ENCODE measurements at regions not wholly inside any gene's neighbourhood (a gene's known extent, or its start where the extent isn't known, plus 50 kb on each side); places are given as distances from the start of the nearest gene placed in this dataset.

GRCh38 chr10:6648894-6649720 is 69.0 kb upstream of the PRKCQ start:
- no peaks in the 10 kb centered on the region for H3K27me3 Mint-ChIP-seq (ENCODE audit: unreplicated experiment)
- H3K36me3 Mint-ChIP-seq (ENCODE audit: low read depth, unreplicated experiment): no peaks in the 10 kb centered on the region
- no peak for TF ChIP-seq CTCF (IDR thresholded peaks at IDR 0.05; ENCODE audit: unreplicated experiment)
- DNase-seq (ENCODE audit: low spot score): no peak
- H3K27ac Mint-ChIP-seq (ENCODE audit: unreplicated experiment): no peak overlapping the region
- H3K9me3 Mint-ChIP-seq (ENCODE audit: unreplicated experiment): no peaks in the 10 kb centered on the region
- no peak overlapping the region for H3K4me3 Mint-ChIP-seq (ENCODE audit: unreplicated experiment)
- no peaks in the 10 kb centered on the region for H3K4me1 Mint-ChIP-seq (ENCODE audit: unreplicated experiment)

- H3K4me1 Mint-ChIP-seq (ENCODE audit: unreplicated experiment): peaks cover 2% of the 10 kb centered on the region
- no peaks in the 10 kb centered on the region for H3K9me3 Mint-ChIP-seq (ENCODE audit: unreplicated experiment)
- no peaks in the 10 kb centered on the region for H3K36me3 Mint-ChIP-seq (ENCODE audit: low read depth, unreplicated experiment)
- no peak overlapping the region for H3K4me3 Mint-ChIP-seq (ENCODE audit: unreplicated experiment)
- H3K27me3 Mint-ChIP-seq (ENCODE audit: unreplicated experiment): no peaks in the 10 kb centered on the region
- no peak overlapping the region for H3K27ac Mint-ChIP-seq (ENCODE audit: unreplicated experiment)
- DNase-seq (ENCODE audit: low spot score): peak; percentile 71
- peak; percentile 91 for TF ChIP-seq CTCF (IDR thresholded peaks at IDR 0.05; ENCODE audit: unreplicated experiment)
These were observed 67.9 kb upstream of the PRKCQ start for GRCh38 chr10:6647811-6648526.

- TF ChIP-seq CTCF (IDR thresholded peaks at IDR 0.05; ENCODE audit: unreplicated experiment): no peak
- Mint-ChIP-seq H3K36me3 (ENCODE audit: low read depth, unreplicated experiment) (no peaks in the 10 kb centered on the region), H3K4me1 (ENCODE audit: unreplicated experiment) (peaks cover 4% of the 10 kb centered on the region), H3K27ac (ENCODE audit: unreplicated experiment) (no peak overlapping the region), H3K27me3 (ENCODE audit: unreplicated experiment) (no peaks in the 10 kb centered on the region), H3K4me3 (ENCODE audit: unreplicated experiment) (no peak overlapping the region), H3K9me3 (ENCODE audit: unreplicated experiment) (no peaks in the 10 kb centered on the region)
- DNase-seq (ENCODE audit: low spot score): no peak
These were observed 63.9 kb upstream of the PRKCQ start for GRCh38 chr10:6643962-6644361.

GRCh38 chr10:6642876-6643275 is 62.8 kb upstream of the PRKCQ start:
- Mint-ChIP-seq H3K27me3 (ENCODE audit: unreplicated experiment) (no peaks in the 10 kb centered on the region), H3K9me3 (ENCODE audit: unreplicated experiment) (no peaks in the 10 kb centered on the region), H3K4me3 (ENCODE audit: unreplicated experiment) (no peak overlapping the region), H3K27ac (ENCODE audit: unreplicated experiment) (no peak overlapping the region), H3K36me3 (ENCODE audit: low read depth, unreplicated experiment) (no peaks in the 10 kb centered on the region), H3K4me1 (ENCODE audit: unreplicated experiment) (peaks cover 4% of the 10 kb centered on the region)
- no peak for DNase-seq (ENCODE audit: low spot score)
- TF ChIP-seq CTCF (IDR thresholded peaks at IDR 0.05; ENCODE audit: unreplicated experiment): no peak
